ENCODE measurements at regions not wholly inside any gene's neighbourhood (a gene's known extent, or its start where the extent isn't known, plus 50 kb on each side); places are given as distances from the start of the nearest gene placed in this dataset.

- dilution Hi-C loops (cut with MboI; ENCODE audit: extremely low pct_ligation_motif_present, low sequenced_read_pairs), result no loop called here
- peak overlapping the region; percentile 18 for H3K4me2 ChIP-seq (ENCODE audit: control insufficient read depth, extremely low read depth, insufficient read depth, low read depth, low read length)
- FAIRE-seq, result peak; percentile 81
- H3K27me3 ChIP-seq (ENCODE audit: control insufficient read depth, extremely low read depth, insufficient read depth, low read length), result no peaks in the 10 kb centered on the region
- no peak overlapping the region for H3K4me3 ChIP-seq (ENCODE audit: control insufficient read depth in 2 of 3, extremely low read depth in 1 of 3, insufficient read depth in 2 of 3, low read depth in 1 of 3, low read length in 3 of 3)
- no peaks in the 10 kb centered on the region for H3K9me3 ChIP-seq (ENCODE audit: control insufficient read depth, low read depth, low read length)
- no peaks in the 10 kb centered on the region for H3K9me1 ChIP-seq (ENCODE audit: control insufficient read depth, extremely low read depth, insufficient read depth, low read length)
- DNase-seq (ENCODE audit: low read depth, low spot score), result peak; percentile 15
- H3K4me1 ChIP-seq (ENCODE audit: control insufficient read depth, extremely low read depth, insufficient read depth, low read length), result peaks cover 12% of the 10 kb centered on the region
- H2AFZ ChIP-seq (ENCODE audit: control insufficient read depth, low read length), result peak overlapping the region; percentile 85
- H3K27ac ChIP-seq (ENCODE audit: control insufficient read depth, insufficient read depth, low read length), result peak overlapping the region; percentile 66
- no peaks in the 10 kb centered on the region for H3K79me2 ChIP-seq (ENCODE audit: control insufficient read depth, insufficient read depth, low read length)
- H3K36me3 ChIP-seq (ENCODE audit: control insufficient read depth in 2 of 2, extremely low read depth in 1 of 2, insufficient read depth in 2 of 2, low read length in 2 of 2), result no peaks in the 10 kb centered on the region
- H3K9ac ChIP-seq (ENCODE audit: control insufficient read depth, extremely low read depth, insufficient read depth, low read length), result no peak overlapping the region
- no peak for TF ChIP-seq EZH2 (IDR thresholded peaks at IDR 0.05; ENCODE audit: low read length)
- no peak for TF ChIP-seq CTCF (optimal IDR thresholded peaks at IDR 0.05 in 1 of 3, IDR thresholded peaks at IDR 0.05 in 1 of 3, conservative IDR thresholded peaks at IDR 0.05 in 1 of 3; ENCODE audit: extremely low read depth in 1 of 3, insufficient read depth in 2 of 3, low read length in 3 of 3)
- H4K20me1 ChIP-seq (ENCODE audit: control insufficient read depth, extremely low read depth, insufficient read depth, low read length), result no peaks in the 10 kb centered on the region
Observed at GRCh38 chr6:155528982-155529453, 73.4 kb upstream of the NOX3 start.

GRCh38 chr6:155528335-155528734, 72.7 kb upstream of the NOX3 start:
- H3K4me2 ChIP-seq (ENCODE audit: control insufficient read depth, extremely low read depth, insufficient read depth, low read depth, low read length), result no peak overlapping the region
- peaks cover 17% of the 10 kb centered on the region for H3K4me1 ChIP-seq (ENCODE audit: control insufficient read depth, extremely low read depth, insufficient read depth, low read length)

More at GRCh38 chr6:155528335-155528734, 72.7 kb upstream of the NOX3 start:
- DNase-seq (ENCODE audit: low read depth, low spot score) (no peak), FAIRE-seq (no peak)
- Histone ChIP-seq H3K36me3 (ENCODE audit: control insufficient read depth in 2 of 2, extremely low read depth in 1 of 2, insufficient read depth in 2 of 2, low read length in 2 of 2) (no peaks in the 10 kb centered on the region), H3K9me3 (ENCODE audit: control insufficient read depth, low read depth, low read length) (no peaks in the 10 kb centered on the region), H2AFZ (ENCODE audit: control insufficient read depth, low read length) (no peak overlapping the region), H3K27ac (ENCODE audit: control insufficient read depth, insufficient read depth, low read length) (peak overlapping the region; percentile 66), H3K4me3 (ENCODE audit: control insufficient read depth in 2 of 3, extremely low read depth in 1 of 3, insufficient read depth in 2 of 3, low read depth in 1 of 3, low read length in 3 of 3) (no peak overlapping the region), H4K20me1 (ENCODE audit: control insufficient read depth, extremely low read depth, insufficient read depth, low read length) (no peaks in the 10 kb centered on the region), H3K9ac (ENCODE audit: control insufficient read depth, extremely low read depth, insufficient read depth, low read length) (no peak overlapping the region), H3K79me2 (ENCODE audit: control insufficient read depth, insufficient read depth, low read length) (no peaks in the 10 kb centered on the region), H3K9me1 (ENCODE audit: control insufficient read depth, extremely low read depth, insufficient read depth, low read length) (no peaks in the 10 kb centered on the region), H3K27me3 (ENCODE audit: control insufficient read depth, extremely low read depth, insufficient read depth, low read length) (no peaks in the 10 kb centered on the region)
- dilution Hi-C loops (cut with MboI; ENCODE audit: extremely low pct_ligation_motif_present, low sequenced_read_pairs), result no loop called here
- TF ChIP-seq CTCF (optimal IDR thresholded peaks at IDR 0.05 in 1 of 3, IDR thresholded peaks at IDR 0.05 in 1 of 3, conservative IDR thresholded peaks at IDR 0.05 in 1 of 3; ENCODE audit: extremely low read depth in 1 of 3, insufficient read depth in 2 of 3, low read length in 3 of 3) (no peak), EZH2 (IDR thresholded peaks at IDR 0.05; ENCODE audit: low read length) (no peak)

Measured in keratinocyte (primary cell).